IMR-90 (cell line): ENCODE measurements at regions not wholly inside any gene's neighbourhood (a gene's known extent, or its start where the extent isn't known, plus 50 kb on each side); places are given as distances from the start of the nearest gene placed in this dataset.

ENCODE experiments used
- ATAC-seq: fragments of 200-7000 bp; cut with Tn5 transposase; 2 replicates; pipeline ENCODE4 v1.9.1; 2020; ENCODE audit warnings: low read depth, mild to moderate bottlenecking, moderate library complexity
- BruUV-seq: library from RNA; stranded (reverse); fragments of 400-500 nt; replicated peaks from 2 replicates; lab custom pipeline; 2021; lab: Mats Ljungman, UMichigan
- CTCF ChIA-PET: fragments of 300-600 bp; formaldehyde crosslinking; extraction: SDS; loops from one replicate; lab custom pipeline; 2021; ENCODE audit warnings: antibody characterized with exemption; lab: Yijun Ruan, JAX
- POLR2A ChIA-PET: fragments of 300-600 bp; sonication (Branson Sonifier 250); formaldehyde crosslinking; loops from one replicate; lab custom pipeline; 2022; ENCODE audit warnings: antibody characterized with exemption; ENCODE audit not compliant: unreplicated experiment; lab: Charles Lee
- DNase-seq: peaks from one replicate; pipeline ENCODE4 v3.0.0; 2013
- H2AFZ ChIP-seq: replicated peaks from 2 replicates; pipeline ENCODE3; 2013; ENCODE audit warnings: low read length, mild to moderate bottlenecking; ENCODE audit not compliant: poor library complexity
- H2AK5ac ChIP-seq: 2 replicates; pipeline ENCODE4 v1.6.1; 2013; ENCODE audit warnings: low read depth, low read length, inconsistent platforms
- H2AK9ac ChIP-seq: replicated peaks from 2 replicates; pipeline ENCODE3; 2013; ENCODE audit warnings: mild to moderate bottlenecking, low read depth, low read length, moderate library complexity; ENCODE audit not compliant: poor library complexity
- H2BK120ac ChIP-seq: 2 replicates; pipeline ENCODE4 v1.6.1; 2013; ENCODE audit warnings: low read depth, low read length, inconsistent platforms
- H2BK15ac ChIP-seq: 3 replicates; pipeline ENCODE4 v1.6.1; 2013; ENCODE audit warnings: low read depth, low read length, inconsistent platforms
- H2BK20ac ChIP-seq: 2 replicates; pipeline ENCODE4 v1.6.1; 2013; ENCODE audit warnings: low read depth, mild to moderate bottlenecking, inconsistent platforms, low read length, moderate library complexity
- H2BK5ac ChIP-seq: 2 replicates; pipeline ENCODE4 v1.6.1; 2013; ENCODE audit warnings: mild to moderate bottlenecking, low read depth, low read length, inconsistent platforms; ENCODE audit not compliant: poor library complexity, severe bottlenecking
- H3K14ac ChIP-seq: replicated peaks from 2 replicates; pipeline ENCODE4 v1.6.1; 2013; ENCODE audit warnings: low read depth, low read length, inconsistent platforms
- H3K18ac ChIP-seq: 2 replicates; pipeline ENCODE4 v1.6.1; 2013; ENCODE audit warnings: low read depth, low read length, control low read depth
- H3K23ac ChIP-seq: 2 replicates; pipeline ENCODE4 v1.6.1; 2013; ENCODE audit warnings: low read depth, low read length, inconsistent platforms
- H3K27ac ChIP-seq: 2 replicates; pipeline ENCODE4 v1.5.1; 2013; ENCODE audit warnings: mild to moderate bottlenecking, control low read depth, low read length; ENCODE audit not compliant: insufficient read depth
- H3K27me3 ChIP-seq: 2 replicates; pipeline ENCODE4 v1.6.1; 2013; ENCODE audit warnings: low read length; ENCODE audit not compliant: control insufficient read depth, insufficient read depth
- H3K36me3 ChIP-seq: 2 replicates; pipeline ENCODE4 v1.6.1; 2013; ENCODE audit warnings: low read length, mixed read lengths; ENCODE audit not compliant: control insufficient read depth, insufficient read depth
- H3K4ac ChIP-seq: 2 replicates; pipeline ENCODE4 v1.6.1; 2013; ENCODE audit warnings: low read depth, low read length, inconsistent platforms
- H3K4me1 ChIP-seq: 2 replicates; pipeline ENCODE4 v1.6.1; 2013; ENCODE audit warnings: low read length, mixed read lengths; ENCODE audit not compliant: control insufficient read depth, insufficient read depth
- H3K4me2 ChIP-seq: 2 replicates; pipeline ENCODE4 v1.6.1; 2013; ENCODE audit warnings: low read depth, mild to moderate bottlenecking, control low read depth, low read length, moderate library complexity
- H3K4me3 ChIP-seq: 2 replicates; pipeline ENCODE4 v1.5.1; 2013; ENCODE audit warnings: low read depth, mild to moderate bottlenecking, control low read depth, low read length, moderate library complexity; ENCODE audit not compliant: insufficient read depth
- H3K56ac ChIP-seq: 2 replicates; pipeline ENCODE4 v1.6.1; 2013; ENCODE audit warnings: low read length, inconsistent platforms; ENCODE audit not compliant: insufficient read depth; ENCODE audit errors: extremely low read depth
- H3K79me1 ChIP-seq, 2 experiments: 2 replicates each; pipeline ENCODE4 v1.6.1; 2013; ENCODE audit warnings: low read length in 2 of 2, inconsistent platforms in 1 of 2, low read depth in 1 of 2
- H3K9ac ChIP-seq: 2 replicates; pipeline ENCODE4 v1.6.1; 2013; ENCODE audit warnings: low read depth, low read length, control low read depth
- H3K9me1 ChIP-seq: 2 replicates; pipeline ENCODE4 v1.6.1; 2013; ENCODE audit warnings: low read length, inconsistent platforms; ENCODE audit not compliant: insufficient read depth
- H3K9me3 ChIP-seq: 2 replicates; pipeline ENCODE4 v1.6.1; 2013; ENCODE audit warnings: low read length; ENCODE audit not compliant: control insufficient read depth, insufficient read depth
- H4K20me1 ChIP-seq: 2 replicates; pipeline ENCODE4 v1.6.1; 2013; ENCODE audit warnings: low read length, inconsistent platforms; ENCODE audit not compliant: insufficient read depth
- H4K5ac ChIP-seq: 2 replicates; pipeline ENCODE4 v1.6.1; 2013; ENCODE audit warnings: mild to moderate bottlenecking, low read depth, low read length, control low read depth
- H4K8ac ChIP-seq, 2 experiments: 2 replicates each; pipeline ENCODE4 v1.6.1; 2013; ENCODE audit warnings: low read depth in 2 of 2, low read length in 2 of 2, control low read depth in 1 of 2, inconsistent platforms in 1 of 2
- H4K91ac ChIP-seq: 2 replicates; pipeline ENCODE4 v1.6.1; 2013; ENCODE audit warnings: low read depth, low read length, inconsistent platforms; ENCODE audit not compliant: insufficient read depth
- CEBPB ChIP-seq: IDR thresholded peaks from 2 replicates; pipeline ENCODE4 v1.6.1; 2012; ENCODE audit warnings: low read depth, low read length, improper control_type of control experiment
- FOS ChIP-seq: fragments of 150-350 bp; IDR thresholded peaks from 2 replicates; pipeline ENCODE4 v1.6.1; 2016; ENCODE audit warnings: low read depth, low read length
- MAFK ChIP-seq: IDR thresholded peaks from 2 replicates; pipeline ENCODE4 v1.6.1; 2012; ENCODE audit warnings: low read depth, low read length, improper control_type of control experiment
- POLR2A ChIP-seq: IDR thresholded peaks from 2 replicates; pipeline ENCODE4 v1.6.1; 2012; ENCODE audit warnings: mild to moderate bottlenecking, low read depth, low read length
- RCOR1 ChIP-seq: IDR thresholded peaks from 2 replicates; pipeline ENCODE4 v1.6.1; 2012; ENCODE audit warnings: mild to moderate bottlenecking, low read length, improper control_type of control experiment; ENCODE audit not compliant: insufficient replicate concordance
- RFX5 ChIP-seq: IDR thresholded peaks from 2 replicates; pipeline ENCODE4 v1.8.0; 2012; ENCODE audit warnings: low read depth, mild to moderate bottlenecking, low read length, moderate library complexity
- WGBS, 2 experiments: methylation state at CpG; one replicate each; pipeline versions ENCODE4 v1.1.5 to v1.1.7; 2013; ENCODE audit warnings: missing lambda C conversion rate in 2 of 2; ENCODE audit not compliant: insufficient read length in 1 of 2; ENCODE audit errors: extremely low coverage in 2 of 2; 5-methylcytosine and 5-hydroxymethylcytosine counted together
- dilution Hi-C: fragments of 300-500 bp; cut with HindIII; formaldehyde crosslinking; loops from one replicate; pipeline ENCODE4 v1.14.3; 2018; ENCODE audit warnings: low sequenced_read_pairs; ENCODE audit not compliant: unreplicated experiment
- in situ Hi-C: fragments of 300-500 bp; cut with MboI; formaldehyde crosslinking; loops from 3 replicates; pipeline ENCODE4 v1.14.3; 2019; ENCODE audit warnings: low sequenced_read_pairs, inconsistent platforms, mixed read lengths
- intact Hi-C: fragments of 100-400 bp; cut with micrococcal nuclease; formaldehyde crosslinking; loops from 2 replicates; pipeline ENCODE4 v1.10.0; 2022
- TF ChIP-seq, protein P1 (sequence below): fragments of 150-350 bp; IDR thresholded peaks from 2 replicates; pipeline ENCODE4 v1.6.1; 2016; ENCODE audit warnings: low read depth, mild to moderate bottlenecking, low read length, moderate library complexity, borderline replicate concordance
- TF ChIP-seq, protein P2 (sequence below): conservative IDR thresholded peaks from 2 replicates; pipeline ENCODE4 v1.5.1; 2012; ENCODE audit warnings: mild to moderate bottlenecking, low read depth, low read length, improper control_type of control experiment

- H3K79me1 ChIP-seq: no peaks in the 10 kb centered on the region
- peak overlapping the region; percentile 27 for H3K4me2 ChIP-seq
- TF ChIP-seq, protein P1, sequence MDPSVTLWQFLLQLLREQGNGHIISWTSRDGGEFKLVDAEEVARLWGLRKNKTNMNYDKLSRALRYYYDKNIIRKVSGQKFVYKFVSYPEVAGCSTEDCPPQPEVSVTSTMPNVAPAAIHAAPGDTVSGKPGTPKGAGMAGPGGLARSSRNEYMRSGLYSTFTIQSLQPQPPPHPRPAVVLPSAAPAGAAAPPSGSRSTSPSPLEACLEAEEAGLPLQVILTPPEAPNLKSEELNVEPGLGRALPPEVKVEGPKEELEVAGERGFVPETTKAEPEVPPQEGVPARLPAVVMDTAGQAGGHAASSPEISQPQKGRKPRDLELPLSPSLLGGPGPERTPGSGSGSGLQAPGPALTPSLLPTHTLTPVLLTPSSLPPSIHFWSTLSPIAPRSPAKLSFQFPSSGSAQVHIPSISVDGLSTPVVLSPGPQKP: no peak
- TF ChIP-seq, protein P2, sequence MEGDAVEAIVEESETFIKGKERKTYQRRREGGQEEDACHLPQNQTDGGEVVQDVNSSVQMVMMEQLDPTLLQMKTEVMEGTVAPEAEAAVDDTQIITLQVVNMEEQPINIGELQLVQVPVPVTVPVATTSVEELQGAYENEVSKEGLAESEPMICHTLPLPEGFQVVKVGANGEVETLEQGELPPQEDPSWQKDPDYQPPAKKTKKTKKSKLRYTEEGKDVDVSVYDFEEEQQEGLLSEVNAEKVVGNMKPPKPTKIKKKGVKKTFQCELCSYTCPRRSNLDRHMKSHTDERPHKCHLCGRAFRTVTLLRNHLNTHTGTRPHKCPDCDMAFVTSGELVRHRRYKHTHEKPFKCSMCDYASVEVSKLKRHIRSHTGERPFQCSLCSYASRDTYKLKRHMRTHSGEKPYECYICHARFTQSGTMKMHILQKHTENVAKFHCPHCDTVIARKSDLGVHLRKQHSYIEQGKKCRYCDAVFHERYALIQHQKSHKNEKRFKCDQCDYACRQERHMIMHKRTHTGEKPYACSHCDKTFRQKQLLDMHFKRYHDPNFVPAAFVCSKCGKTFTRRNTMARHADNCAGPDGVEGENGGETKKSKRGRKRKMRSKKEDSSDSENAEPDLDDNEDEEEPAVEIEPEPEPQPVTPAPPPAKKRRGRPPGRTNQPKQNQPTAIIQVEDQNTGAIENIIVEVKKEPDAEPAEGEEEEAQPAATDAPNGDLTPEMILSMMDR: no peak
- TF ChIP-seq MAFK: no peak
- no peak for TF ChIP-seq CEBPB
- TF ChIP-seq POLR2A: no peak
- TF ChIP-seq FOS: no peak
- TF ChIP-seq RFX5: no peak
- no peak for TF ChIP-seq RCOR1
- ATAC-seq (no peak), DNase-seq (no peak)
- WGBS, 2 experiments: no CpG with 5 or more reads among the region's 13 CpGs
- no peak overlapping the region for H4K91ac ChIP-seq
- no TSS peak for BruUV-seq
- no peaks in the 10 kb centered on the region for H3K36me3 ChIP-seq
- H2AK9ac ChIP-seq: no peak overlapping the region
- H3K23ac ChIP-seq: no peak overlapping the region
- dilution Hi-C loops (no loop called here), in situ Hi-C loops (no loop called here), intact Hi-C loops (loop anchor here (10.0 kb wide), 1 partner anchor 439 kb away; the partner anchor contains the start of gene HTATSF1)
- no peak overlapping the region for H2BK120ac ChIP-seq
- H2AFZ ChIP-seq: no peak overlapping the region
- no peak overlapping the region for H2BK20ac ChIP-seq
- no peaks in the 10 kb centered on the region for H4K20me1 ChIP-seq
- CTCF ChIA-PET: no interaction called here
- no peak overlapping the region for H3K4me3 ChIP-seq
- no peak overlapping the region for H3K4ac ChIP-seq
- H3K18ac ChIP-seq: no peak overlapping the region
- no peak overlapping the region for H3K14ac ChIP-seq
- H2AK5ac ChIP-seq: no peak overlapping the region
- no peak overlapping the region for H4K8ac ChIP-seq
- no peak overlapping the region for H2BK15ac ChIP-seq
- H3K56ac ChIP-seq: no peak overlapping the region
- H3K9ac ChIP-seq: no peak overlapping the region
- POLR2A ChIA-PET: no interaction called here
- no peak overlapping the region for H4K5ac ChIP-seq
- no peaks in the 10 kb centered on the region for H3K27me3 ChIP-seq
- no peaks in the 10 kb centered on the region for H3K9me1 ChIP-seq
- no peaks in the 10 kb centered on the region for H3K9me3 ChIP-seq
- H2BK5ac ChIP-seq: no peak overlapping the region
- no peaks in the 10 kb centered on the region; the same call in 1 of the 2 replicates for H3K4me1 ChIP-seq
- H3K27ac ChIP-seq: no peak overlapping the region
These were observed 53.2 kb upstream of the RBMX start for GRCh38 chrX:136933611-136934145.
